ENCODE measurements at regions not wholly inside any gene's neighbourhood (a gene's known extent, or its start where the extent isn't known, plus 50 kb on each side); places are given as distances from the start of the nearest gene placed in this dataset.

DNA sequence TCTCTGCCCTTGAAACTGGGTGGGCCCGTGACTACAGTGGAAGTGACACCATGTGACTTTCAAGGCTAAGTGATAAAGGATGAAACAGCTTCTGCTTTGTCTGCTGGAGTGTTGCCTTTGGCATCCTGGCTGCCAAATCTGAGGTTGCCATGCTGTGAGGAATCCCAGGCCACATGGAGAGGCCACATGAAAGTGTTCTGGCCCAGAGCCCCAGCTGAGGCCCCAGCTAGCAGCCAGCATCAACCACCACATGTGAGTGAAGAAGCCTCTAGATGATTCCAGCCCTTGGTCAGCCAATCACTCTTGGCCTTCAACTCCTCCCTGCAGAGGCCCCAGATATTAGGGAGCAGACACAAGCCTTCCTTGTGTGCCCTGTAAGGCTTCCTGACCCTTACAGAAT, 94.4 kb upstream of the BCOR start:
- Histone ChIP-seq H3K36me3 (no peaks in the 10 kb centered on the region), H3K4me3 (no peak overlapping the region), H3K9me3 (no peaks in the 10 kb centered on the region), H3K27ac (replicated peaks in 1 of 4) (no peak overlapping the region), H3K27me3 (no peaks in the 10 kb centered on the region), H3K4me1 (no peaks in the 10 kb centered on the region)
- WGBS = 92% methylated on average over 1 of the region's 1 CpG
- no peak for DNase-seq (ENCODE audit: extremely low spot score)
- TF ChIP-seq, protein P1, sequence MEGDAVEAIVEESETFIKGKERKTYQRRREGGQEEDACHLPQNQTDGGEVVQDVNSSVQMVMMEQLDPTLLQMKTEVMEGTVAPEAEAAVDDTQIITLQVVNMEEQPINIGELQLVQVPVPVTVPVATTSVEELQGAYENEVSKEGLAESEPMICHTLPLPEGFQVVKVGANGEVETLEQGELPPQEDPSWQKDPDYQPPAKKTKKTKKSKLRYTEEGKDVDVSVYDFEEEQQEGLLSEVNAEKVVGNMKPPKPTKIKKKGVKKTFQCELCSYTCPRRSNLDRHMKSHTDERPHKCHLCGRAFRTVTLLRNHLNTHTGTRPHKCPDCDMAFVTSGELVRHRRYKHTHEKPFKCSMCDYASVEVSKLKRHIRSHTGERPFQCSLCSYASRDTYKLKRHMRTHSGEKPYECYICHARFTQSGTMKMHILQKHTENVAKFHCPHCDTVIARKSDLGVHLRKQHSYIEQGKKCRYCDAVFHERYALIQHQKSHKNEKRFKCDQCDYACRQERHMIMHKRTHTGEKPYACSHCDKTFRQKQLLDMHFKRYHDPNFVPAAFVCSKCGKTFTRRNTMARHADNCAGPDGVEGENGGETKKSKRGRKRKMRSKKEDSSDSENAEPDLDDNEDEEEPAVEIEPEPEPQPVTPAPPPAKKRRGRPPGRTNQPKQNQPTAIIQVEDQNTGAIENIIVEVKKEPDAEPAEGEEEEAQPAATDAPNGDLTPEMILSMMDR (IDR thresholded peaks at IDR 0.05) = no peak
- TF ChIP-seq POLR2AphosphoS5 (IDR thresholded peaks at IDR 0.05) = no peak
- no peak for TF ChIP-seq POLR2A (IDR thresholded peaks at IDR 0.05; ENCODE audit: low read depth)
- no peak for TF ChIP-seq EP300 (IDR thresholded peaks at IDR 0.05)
- intact Hi-C loops (cut with DNase I) = no loop called here

- 80% methylated on average over 4 of the region's 4 CpGs for WGBS
- H3K4me1 ChIP-seq = no peaks in the 10 kb centered on the region
- H3K27ac ChIP-seq (replicated peaks in 1 of 4) = no peak overlapping the region
- H3K9me3 ChIP-seq = peaks cover 0 to 17% (median 0%) of the 10 kb centered on the region in 4 donors
- no peak for DNase-seq (ENCODE audit: extremely low spot score)
- TF ChIP-seq EP300 (IDR thresholded peaks at IDR 0.05) (no peak), POLR2A (IDR thresholded peaks at IDR 0.05; ENCODE audit: low read depth) (no peak), POLR2AphosphoS5 (IDR thresholded peaks at IDR 0.05) (no peak)
- TF ChIP-seq, protein P1 (IDR thresholded peaks at IDR 0.05) = no peak
- no peaks in the 10 kb centered on the region for H3K27me3 ChIP-seq
- intact Hi-C loops (cut with DNase I) = no loop called here
- no peak overlapping the region for H3K4me3 ChIP-seq
- H3K36me3 ChIP-seq = no peaks in the 10 kb centered on the region
Measured at GRCh38 chrX:40189637-40190036, 91.9 kb upstream of the BCOR start.

- DNase-seq (ENCODE audit: extremely low spot score) = no peak
- 74% methylated on average over 18 of the region's 18 CpGs for WGBS
- H3K27me3 ChIP-seq = no peaks in the 10 kb centered on the region
Measured at GRCh38 chrX:40188573-40189417, 91.0 kb upstream of the BCOR start.

GRCh38 chrX:40184968-40185367, 87.2 kb upstream of the BCOR start:
- no peak for DNase-seq (ENCODE audit: extremely low spot score)
- intact Hi-C loops (cut with DNase I) = no loop called here
- TF ChIP-seq POLR2A (IDR thresholded peaks at IDR 0.05; ENCODE audit: low read depth) = no peak
- TF ChIP-seq, protein P1 (IDR thresholded peaks at IDR 0.05) = no peak
- no peak for TF ChIP-seq POLR2AphosphoS5 (IDR thresholded peaks at IDR 0.05)
- TF ChIP-seq EP300 (IDR thresholded peaks at IDR 0.05) = no peak
- Histone ChIP-seq H3K9me3 (peaks cover 0 to 24% (median 0%) of the 10 kb centered on the region in 4 donors), H3K36me3 (no peaks in the 10 kb centered on the region), H3K27ac (replicated peaks in 1 of 4) (no peak overlapping the region), H3K27me3 (no peaks in the 10 kb centered on the region), H3K4me1 (no peaks in the 10 kb centered on the region), H3K4me3 (no peak overlapping the region)
- WGBS = 95% methylated on average over 4 of the region's 4 CpGs

More at GRCh38 chrX:40188573-40189417, 91.0 kb upstream of the BCOR start:
- no peaks in the 10 kb centered on the region for H3K36me3 ChIP-seq
- TF ChIP-seq, protein P1 (IDR thresholded peaks at IDR 0.05) = no peak
- TF ChIP-seq POLR2AphosphoS5 (IDR thresholded peaks at IDR 0.05) (no peak), EP300 (IDR thresholded peaks at IDR 0.05) (no peak)
- H3K27ac ChIP-seq (replicated peaks in 1 of 4) = no peak overlapping the region
- H3K4me1 ChIP-seq = no peaks in the 10 kb centered on the region
- peaks cover 0 to 24% (median 0%) of the 10 kb centered on the region in 4 donors for H3K9me3 ChIP-seq
- H3K4me3 ChIP-seq = no peak overlapping the region
- intact Hi-C loops (cut with DNase I) = no loop called here

Data from esophagus muscularis mucosa (tissue), 4 donors.